Medulla oblongata (tissue), 1 donor: ENCODE measurements at regions not wholly inside any gene's neighbourhood (a gene's known extent, or its start where the extent isn't known, plus 50 kb on each side); places are given as distances from the start of the nearest gene placed in this dataset.

Experiments used
- DNase-seq: peaks from one replicate; pipeline ENCODE4 v3.0.0-alpha.2; 2015; ENCODE audit errors: extremely low spot score

DNA sequence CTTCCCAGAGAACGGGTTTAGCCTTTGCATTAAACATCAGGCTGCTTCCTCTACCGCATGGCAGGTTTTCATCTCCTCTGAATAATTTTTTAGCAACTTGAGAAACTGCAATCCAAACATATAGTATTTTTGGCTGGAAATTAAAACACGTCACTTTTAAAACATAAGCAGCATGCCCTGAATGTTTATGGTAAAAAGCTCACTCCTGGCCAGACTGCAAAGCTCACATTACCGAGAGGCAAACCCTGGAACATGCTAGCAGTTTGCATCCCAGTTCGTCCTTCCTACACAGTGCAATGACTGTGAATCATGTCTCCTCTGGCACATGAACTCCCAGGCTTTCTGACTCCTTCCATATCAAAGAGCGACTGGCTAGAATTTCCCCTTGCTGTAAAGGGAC lies 312.3 kb downstream of the RRAGC start:
- DNase-seq = no peak

DNA sequence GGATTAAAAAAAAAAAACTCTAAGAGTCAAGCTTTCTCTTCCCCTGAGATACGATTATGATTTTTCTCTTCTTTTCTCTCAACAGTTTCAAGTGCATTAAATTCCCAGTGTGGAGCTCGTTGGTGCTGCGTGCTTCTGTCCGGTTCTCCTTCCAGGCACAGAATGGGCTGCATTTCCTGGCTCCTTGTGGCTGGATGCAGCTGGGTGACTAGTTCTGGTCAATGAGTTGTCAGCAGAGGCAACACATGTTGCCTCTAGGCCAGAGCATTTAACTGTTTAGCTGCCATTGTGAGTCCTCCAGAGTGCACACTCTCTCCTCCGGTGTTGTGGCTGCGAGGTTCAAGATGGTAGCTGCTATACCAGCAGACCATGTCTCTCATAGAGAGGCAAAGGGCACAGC lies 312.9 kb downstream of the RRAGC start:
- peak; percentile 15 for DNase-seq

DNA sequence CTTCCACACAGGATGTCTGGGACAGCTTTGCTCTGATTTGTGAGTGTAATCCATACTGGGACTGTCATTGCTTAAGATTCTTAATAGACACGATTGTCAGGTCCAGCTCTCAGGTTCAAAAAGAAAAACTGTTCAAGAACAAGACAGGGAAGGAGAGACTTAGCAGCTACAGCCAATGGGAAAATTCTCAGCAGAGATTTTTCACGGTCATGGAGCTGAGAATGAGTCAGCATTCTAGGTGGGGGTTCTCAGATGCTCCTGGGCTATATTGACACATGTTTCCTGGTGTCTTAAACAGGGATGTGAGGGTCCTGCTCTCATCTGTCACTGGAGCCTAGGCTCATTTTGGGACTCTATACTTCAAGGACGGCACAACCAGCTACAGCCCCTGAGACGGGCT lies 318.3 kb downstream of the RRAGC start:
- no peak for DNase-seq

DNA sequence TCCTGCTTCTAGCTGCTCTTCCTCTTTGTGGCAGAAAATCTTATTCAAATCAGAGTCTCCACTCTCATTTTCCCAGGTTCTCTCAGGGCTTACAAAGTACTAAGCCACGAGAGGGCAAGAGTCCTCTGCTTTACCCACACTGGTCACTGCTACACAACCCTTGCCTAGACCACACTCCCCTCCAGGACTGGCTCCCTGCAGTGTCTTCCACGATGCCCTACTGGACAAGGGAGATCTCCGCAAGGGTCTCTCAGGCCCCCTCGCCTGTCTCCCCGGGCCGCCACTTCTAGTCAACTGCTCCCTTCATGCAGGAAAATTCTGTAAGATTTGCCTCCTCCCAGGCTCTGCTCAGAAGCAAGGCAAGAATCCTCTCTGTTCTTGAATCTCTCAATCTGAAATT lies 319.6 kb downstream of the RRAGC start:
- DNase-seq = no peak

DNA sequence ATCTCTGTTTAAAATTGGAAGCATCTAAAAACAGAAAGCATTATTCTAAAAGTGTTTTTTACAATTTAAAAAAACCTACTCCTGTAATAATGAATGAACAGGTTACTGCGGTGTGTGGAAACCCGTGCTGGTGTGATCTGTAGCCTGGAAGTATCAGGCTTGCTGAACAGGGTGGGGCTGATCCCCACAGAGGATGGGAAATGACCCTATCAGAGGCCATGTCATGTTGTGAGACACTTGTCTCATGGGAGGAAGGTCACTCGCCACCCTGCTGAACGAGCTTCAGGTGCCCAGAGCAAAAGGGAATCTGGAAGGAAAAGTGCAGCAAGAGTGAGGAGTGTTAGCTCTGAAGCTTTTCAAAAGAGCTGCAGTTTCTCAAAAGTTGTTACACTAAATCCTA lies 320.7 kb downstream of the RRAGC start:
- no peak for DNase-seq

DNA sequence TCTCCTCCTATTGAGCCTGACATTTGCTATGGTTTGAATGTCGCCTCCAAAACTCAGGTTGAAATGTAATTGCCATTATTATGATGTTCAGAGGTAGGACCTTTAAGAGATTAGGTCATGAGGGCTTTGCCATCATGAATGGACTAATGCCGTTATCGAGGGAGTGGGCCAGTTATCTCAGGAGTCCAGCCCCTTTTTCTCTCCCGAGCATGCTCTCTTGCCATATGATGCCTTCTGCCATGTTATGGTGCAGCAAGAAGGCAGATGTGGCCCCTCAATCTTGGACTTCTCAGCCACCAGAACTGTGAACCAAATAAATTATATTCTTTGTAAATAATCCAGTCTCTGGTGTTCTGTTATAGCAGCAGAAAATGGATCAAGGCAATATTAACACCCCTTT lies 323.5 kb downstream of the RRAGC start:
- DNase-seq = no peak

DNA sequence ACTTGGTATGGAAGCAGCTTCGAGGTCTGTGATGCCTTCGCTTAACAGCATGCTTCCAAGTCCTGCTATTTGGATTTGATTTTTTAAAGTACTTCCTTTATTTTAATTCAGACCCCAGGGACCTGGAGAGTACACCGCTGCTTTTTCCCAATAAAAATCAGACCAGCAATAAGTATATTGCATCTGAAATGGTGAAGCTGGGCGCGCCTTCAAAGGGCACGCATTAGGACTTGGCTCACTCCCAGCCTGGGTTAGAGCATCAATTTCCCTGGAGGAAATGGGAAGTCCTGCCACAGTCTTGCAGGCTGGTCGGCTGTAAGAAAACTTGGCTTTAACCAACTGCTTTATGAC lies 325.1 kb downstream of the RRAGC start:
- no peak for DNase-seq

DNA sequence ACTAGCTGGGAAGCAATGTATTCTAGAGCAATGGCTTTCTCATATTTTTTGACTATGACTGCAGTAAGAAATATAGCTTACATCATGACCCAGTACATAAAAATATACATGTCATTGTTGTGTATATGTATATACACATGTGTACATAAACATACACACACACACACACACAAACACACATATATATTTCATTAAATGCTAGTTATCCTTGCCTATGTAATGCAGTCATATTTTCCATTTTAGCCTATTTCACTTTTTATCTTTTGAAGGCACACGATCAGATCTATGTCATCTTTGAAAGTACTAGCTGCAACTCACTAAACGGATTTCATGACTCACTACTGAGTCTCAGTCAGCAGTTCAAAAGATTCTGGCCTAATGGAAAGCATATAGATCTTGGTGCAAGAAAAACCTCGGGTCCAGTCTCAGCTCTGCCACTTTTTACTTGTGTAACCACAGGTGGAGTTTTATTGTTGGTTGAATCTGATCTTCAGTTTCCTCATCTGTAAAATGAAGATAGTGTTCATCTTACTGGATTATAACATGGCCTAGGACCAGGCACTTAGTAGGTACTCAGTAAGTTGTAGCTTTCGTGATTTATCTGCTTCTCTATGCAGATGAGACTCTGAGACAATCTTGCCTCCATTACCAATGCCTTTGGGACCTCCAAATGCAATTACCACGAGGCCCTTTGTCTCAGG lies 325.6 kb downstream of the RRAGC start:
- no peak for DNase-seq

DNA sequence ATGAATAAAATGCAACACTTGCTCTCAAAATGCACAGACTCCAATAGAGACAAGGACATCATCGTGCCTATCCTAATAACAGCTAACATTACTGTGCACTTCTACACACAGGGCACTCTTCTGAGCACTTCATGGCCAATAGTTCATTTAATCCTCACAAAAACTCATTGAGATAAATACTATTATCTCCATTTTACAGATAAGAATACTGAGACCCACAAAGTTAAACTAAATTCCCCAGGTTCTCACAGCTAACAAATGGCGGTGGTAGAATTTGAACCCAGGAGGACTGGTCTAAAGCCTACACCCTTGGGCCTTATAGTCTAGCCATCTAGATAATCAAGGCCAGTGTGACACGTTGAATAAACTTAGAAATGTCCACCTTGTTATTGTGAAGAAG lies 328.6 kb downstream of the RRAGC start:
- no peak for DNase-seq

DNA sequence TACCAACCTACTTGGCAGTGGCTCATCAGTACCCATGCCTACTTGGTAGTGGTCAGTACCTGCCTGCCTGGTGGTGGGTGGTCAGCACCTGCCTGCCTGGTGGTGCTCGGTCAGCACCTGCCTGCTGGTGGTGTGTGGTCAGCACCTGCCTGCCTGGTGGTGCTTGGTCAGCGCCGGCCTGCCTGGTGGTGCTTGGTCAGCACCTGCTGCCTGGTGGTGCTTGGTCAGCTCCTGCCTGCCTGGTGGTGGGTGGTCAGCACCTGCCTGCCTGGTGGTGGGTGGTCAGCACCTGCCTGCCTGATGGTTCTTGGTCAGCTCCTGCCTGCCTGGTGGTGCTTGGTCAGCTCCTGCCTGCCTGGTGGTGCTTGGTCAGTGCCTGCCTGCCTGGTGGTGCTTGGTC lies 329.6 kb downstream of the RRAGC start:
- no peak for DNase-seq

DNA sequence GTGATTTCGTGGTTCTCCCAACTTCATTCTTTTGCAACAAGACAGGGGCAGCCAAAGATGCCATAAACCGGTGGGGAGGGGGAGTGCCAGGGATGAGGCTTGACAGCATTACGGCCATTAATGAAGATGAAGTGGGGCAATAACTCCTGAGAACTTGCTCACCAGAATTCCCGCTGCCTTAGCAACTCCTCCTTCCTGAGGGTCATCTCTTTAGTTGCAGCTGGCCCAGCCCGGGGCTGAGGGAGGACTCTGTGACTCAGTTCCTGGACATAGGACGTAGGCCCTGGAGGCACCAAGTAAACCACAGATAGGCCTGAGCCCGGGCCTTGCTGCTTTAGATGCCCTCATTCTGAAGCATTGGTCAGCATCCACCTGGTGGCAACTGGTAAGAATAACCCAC lies 330.2 kb downstream of the RRAGC start:
- no peak for DNase-seq

DNA sequence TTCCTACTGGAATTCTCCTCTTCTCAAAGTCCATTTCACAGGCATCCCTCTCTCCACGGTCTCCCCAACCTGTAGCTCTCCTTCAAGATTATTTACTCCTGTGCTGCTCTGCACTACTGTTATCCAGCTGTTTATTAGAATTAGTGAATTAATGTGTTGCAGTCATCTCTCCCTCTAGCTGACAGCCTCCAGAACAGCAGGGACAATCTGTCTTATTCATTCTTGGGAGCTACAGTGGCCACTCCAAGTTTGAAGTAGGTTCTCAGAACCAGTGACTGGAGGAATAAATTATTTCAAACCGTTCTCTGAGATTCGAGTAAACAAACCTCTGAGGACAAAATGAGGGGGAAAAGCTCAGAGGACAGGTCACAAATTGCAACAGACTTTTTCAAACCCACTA lies 330.9 kb downstream of the RRAGC start:
- DNase-seq = no peak

DNA sequence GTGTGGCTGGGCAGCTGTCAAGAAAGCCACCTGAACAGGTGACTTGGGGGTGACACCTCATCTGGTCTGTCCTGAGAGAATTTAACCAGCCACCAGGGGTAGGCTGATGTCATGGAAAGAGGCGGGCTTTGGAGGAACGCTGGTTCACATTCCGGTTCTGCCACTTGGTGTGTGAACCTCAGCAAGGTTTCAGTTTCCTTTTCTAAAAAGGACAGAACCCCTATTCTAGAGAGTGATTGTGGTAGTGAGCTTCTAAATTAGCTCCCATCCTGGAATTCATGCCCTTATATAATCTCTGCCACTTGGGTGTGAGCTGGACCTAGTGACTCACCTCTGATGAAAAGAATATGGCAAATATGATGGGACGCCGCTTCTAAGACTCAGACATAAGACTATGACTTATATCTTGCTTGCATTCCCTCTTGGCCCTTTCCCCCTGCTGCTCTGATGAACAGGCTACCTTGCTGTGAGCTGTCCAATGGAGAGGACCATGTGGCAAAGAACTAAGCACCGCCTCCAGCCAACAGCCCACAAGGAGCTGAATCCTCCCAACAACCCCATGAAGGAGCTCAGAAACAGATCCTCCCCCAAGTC lies 332.1 kb downstream of the RRAGC start:
- DNase-seq = no peak

DNA sequence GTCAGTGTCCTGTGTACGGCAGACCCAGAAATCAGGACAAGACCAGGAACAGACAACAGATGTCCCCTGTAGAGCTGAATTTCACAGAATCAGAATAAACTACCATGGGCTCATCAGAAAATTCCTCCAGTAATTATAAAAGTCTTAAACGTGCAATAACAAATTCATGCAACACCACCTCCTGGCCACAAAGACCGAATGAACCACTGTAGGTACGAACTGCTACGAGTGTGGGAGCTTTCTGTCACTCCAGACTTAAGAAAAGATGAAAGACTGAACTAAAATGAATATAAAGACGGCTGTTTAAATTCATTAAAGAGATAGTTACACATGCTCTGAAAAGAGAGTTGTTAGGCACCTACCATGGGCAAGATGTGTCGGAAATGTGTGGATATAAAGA lies 333.5 kb downstream of the RRAGC start:
- DNase-seq = no peak

DNA sequence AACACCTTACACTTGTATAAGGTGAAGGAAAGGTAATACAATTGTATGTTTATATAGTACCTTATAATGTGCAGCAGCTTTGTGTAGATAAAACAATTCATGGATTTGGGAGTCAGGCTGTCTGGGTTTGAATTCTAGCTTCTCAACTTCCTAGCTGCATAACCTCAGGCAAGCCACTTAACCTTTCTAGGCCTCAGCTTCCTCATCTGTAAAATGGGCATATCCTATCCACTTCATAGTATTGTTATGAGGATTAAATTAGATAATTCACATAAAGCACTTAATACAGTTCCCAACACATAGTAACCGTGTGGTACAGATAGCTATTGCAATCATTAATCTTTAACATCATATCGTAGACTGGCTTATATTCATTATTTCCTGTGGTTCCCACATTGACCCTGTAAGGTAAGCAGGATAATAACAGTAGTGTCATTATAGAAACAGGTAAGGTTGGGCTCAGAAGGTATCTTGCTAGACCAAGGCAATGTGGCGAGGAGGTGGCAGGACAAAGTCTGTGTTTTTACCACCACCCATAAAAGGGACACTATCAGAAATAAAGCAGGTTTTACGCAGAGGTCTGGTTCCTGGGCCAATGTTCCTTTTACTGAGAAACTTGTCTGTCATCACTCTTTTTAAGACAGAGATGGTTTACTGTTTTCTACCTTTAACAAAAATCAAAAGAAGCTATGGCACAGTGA lies 334.1 kb downstream of the RRAGC start:
- no peak for DNase-seq

DNA sequence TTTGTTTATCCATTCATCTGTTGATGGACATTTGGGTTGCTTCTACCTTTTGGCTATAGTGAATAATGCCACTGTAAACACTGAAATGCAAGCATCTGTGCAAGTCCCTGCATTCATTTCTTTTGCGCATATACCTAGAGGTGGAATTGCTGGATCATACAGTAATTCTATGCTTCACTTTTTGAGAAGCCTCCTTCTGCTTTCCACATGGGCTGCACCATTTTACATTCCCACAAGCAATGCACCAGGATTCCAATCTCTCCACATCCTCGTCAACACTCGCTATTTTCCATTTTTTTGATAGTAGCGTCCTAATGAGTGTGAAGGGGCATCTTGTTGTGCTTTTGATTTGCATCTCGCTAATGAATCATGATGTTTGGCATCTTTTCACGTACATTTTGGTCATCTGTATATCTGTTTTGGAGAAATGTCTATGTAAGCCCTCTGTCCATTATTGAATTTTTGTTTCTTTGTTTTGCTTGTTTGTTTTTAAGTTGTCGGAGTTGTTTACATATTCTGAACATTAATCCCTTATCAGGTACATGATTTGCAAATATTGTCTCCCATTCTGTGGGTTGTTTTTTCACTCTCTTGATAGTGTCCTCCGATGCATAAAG lies 335.4 kb downstream of the RRAGC start:
- no peak for DNase-seq

DNA sequence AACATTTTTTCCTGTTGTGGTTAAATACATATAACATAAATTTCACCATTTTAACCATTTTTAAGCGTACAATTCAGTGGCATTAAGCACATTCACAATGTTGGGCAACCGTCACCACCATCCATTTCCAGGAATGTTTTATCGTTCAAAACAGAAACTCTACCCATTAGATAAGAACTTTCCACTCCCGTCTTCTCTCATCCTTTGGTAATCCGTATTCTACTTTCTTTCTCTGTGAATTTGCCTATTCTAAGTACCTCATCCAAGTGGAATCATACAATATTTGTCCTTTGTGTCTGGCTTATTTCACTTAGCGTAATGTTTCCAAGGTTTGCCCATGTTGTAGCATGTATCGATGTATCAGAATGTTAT lies 336.0 kb downstream of the RRAGC start:
- DNase-seq = no peak

DNA sequence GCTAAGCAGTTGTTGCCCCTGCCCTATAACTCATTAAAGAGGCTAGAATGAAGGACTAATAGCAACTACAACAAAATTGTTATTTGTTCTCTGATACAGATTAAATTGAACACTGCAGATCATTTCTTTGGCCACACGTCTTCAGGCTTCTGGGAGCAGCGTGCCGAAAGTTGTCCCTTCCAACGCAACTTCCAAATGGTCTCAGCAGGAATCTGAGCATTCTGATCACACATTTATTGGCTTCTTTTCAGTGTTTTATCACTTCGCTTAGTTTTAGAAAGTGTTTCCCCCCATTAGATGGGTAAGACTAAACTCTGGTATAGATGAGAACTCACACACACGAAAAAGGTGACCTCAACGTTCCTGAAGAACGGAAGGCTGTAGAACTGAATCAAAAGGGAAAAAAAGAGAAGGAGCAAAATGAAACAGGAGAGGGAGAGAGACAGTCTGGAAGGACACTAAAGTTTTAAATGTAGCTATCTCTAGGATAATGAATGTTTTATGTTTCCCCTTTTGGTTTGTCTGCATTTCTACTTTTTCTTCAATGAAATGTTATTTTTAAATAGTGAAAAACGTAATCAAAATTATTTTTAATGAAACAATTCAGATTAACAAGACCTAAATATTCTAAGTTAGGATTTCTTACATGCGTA lies 336.5 kb downstream of the RRAGC start:
- DNase-seq = no peak

DNA sequence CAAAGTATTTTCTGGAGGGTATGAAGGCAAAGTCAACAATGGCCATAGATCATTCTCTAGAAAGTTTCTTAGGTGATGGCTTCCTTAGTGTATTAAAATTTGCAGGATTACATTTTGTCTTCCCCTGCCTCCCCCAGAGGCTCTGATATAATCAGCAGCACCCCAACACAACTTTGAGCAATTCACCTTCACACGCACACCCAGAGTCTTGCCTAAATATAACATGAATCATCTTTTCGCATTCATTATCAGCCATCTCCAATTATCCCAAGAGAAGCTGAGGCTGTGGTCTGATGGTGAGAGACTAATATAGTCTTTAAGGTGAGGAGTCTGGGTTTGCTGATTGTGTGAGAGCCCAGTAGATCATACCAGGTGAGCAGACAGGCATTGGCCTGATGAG lies 343.0 kb downstream of the RRAGC start:
- DNase-seq = no peak

DNA sequence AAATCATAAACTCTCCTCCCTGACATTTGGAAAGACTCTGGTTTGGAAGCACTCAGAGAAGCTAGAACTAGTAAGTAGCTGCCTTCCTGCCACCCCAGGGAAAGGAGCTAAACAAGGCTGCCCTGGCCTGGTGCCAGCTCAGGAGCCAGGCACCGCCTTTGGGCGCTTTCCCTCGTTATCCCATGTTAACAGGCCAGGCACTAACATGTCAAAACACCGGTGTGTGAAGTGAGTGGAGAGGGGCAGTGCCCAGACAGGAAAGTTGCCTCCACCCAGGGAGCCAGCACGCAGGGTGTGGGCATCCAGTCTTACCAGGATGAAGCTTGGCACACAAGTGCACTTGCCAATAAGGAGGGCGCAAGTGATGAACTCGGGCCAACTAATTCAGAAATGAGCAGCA lies 346.8 kb downstream of the RRAGC start:
- DNase-seq = no peak

DNA sequence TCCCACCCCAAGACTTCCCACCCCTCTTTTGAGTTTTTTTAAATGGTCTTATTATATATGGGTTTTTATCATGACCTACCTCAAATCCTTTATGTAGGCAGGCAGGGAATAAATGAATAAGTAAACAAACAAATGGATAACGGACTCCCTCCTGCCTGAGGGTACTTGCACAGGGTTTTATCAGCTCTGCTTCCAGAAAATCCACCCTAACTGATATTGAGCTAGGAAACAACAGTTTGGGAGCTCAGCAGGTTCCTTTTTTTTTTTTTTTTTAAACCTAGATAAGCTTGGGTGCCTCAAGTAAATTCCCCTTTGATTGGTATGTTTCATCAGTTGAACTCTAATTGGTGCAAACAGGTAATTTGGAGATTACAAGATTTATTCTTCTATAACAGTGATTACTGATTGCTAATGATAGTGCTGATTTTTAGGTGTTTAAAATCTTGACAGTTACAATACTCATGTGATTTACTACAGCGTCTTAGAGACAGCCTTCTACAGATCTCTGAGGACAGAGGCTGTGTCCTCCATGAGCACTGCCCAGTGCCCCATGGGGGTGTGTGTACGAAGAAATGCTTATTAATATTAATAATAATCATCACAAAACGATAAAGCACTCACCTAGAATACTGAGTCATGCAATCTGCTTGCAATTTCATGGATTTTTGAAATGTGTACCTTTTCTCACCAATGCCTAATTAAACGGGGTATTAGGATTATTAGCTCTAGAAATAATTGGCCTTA lies 347.4 kb downstream of the RRAGC start:
- no peak for DNase-seq

DNA sequence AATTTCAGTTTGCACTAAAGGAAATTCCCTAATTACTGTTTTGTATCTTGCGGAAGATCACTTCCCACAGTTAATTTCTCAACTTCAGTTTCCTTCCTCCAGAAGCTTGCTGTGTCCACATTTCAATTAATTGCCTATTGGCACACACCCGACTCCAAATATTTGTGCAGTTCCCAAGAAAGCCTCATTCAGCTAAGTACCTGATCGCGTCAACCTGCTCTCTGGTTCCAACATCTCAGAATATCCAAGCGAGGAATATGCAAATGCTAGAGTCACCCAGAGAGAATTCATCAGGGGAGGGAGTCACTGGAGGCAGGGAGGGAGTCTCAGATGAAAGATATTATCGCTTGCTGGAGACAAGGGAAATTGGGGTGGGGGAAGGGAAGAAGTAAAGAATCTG lies 351.3 kb downstream of the RRAGC start:
- DNase-seq = no peak
